Activated T-helper 1 cell treated with Interleukin-2 at 50 U/mL for 16 hours (primary cell): ENCODE measurements at regions not wholly inside any gene's neighbourhood (a gene's known extent, or its start where the extent isn't known, plus 50 kb on each side); places are given as distances from the start of the nearest gene placed in this dataset.

ENCODE experiments used
- DNase-seq: peaks from one replicate; pipeline ENCODE4 v3.0.0-alpha.2; 2020; ENCODE audit warnings: low read depth

DNA sequence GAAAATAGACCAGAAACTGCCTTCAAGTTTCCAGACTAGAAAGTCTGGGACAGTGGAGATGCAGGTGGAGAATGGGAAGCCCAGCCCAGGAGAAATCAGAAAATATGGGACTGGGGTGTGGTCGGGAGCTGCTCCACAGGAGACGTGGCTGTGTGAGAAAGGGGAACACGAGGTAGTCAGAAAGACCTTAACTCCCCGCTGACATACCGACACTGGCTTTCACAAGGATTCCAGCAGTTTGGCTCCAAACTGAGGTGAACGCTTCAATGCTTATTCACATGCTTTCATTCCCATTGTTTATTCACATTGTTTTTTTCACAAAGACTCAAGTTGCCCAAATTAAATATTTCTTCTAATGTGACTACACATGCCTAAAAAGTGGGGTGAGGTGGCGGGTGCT is 111.5 kb upstream of the SLCO3A1 start:
- DNase-seq, result no peak

- DNase-seq, result no peak
Observed at GRCh38 chr15:91751611-91752010, 101.9 kb upstream of the SLCO3A1 start.

- no peak for DNase-seq
Observed at GRCh38 chr15:91752081-91752785, 101.3 kb upstream of the SLCO3A1 start.

DNA sequence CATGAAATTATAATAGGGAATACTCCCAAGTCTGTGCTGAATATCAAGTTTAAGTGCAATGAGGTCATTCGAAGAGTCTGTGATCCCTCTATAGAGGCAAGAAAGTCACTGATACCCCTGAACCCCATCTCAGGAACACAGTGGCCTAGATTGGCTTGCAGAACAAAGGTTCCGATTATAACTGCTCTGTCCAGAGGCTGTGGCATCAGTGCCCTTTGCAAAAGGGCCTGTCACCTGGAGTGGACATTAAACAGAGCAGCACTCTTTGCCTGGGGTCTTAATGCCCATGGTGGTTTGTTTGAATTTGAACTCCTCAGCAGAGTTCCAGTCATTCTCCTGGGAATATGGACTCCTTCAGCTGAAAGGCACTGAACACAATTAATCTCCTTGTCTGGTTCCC is 93.9 kb upstream of the SLCO3A1 start:
- no peak for DNase-seq

- no peak for DNase-seq
Observed at GRCh38 chr15:91765660-91766059, 87.8 kb upstream of the SLCO3A1 start.

DNA sequence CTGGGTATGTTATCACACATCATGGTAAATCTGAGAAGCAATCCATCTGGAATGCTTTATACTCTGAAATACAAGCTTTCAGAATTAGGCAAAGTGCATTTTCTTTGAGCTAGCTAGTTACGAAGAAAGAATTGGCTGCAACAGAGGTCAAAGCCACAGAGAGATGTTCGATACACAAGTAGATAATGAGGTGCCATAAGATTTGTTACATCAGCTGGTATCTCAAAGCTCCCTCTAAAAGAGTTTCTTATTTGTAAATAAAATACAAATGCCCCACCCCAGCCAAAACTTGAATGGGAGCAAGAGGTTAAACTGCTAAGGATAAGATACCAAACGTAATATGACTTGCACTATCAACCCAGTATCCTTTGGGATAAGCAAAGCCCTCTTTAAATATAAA is 84.0 kb upstream of the SLCO3A1 start:
- no peak for DNase-seq

- DNase-seq, result no peak
Observed at GRCh38 chr15:91769894-91770293, 83.6 kb upstream of the SLCO3A1 start.

GRCh38 chr15:91776104-91776503 is 77.4 kb upstream of the SLCO3A1 start:
- DNase-seq, result no peak

GRCh38 chr15:91779960-91780359 is 73.5 kb upstream of the SLCO3A1 start:
- no peak for DNase-seq

GRCh38 chr15:91780387-91780786 is 73.1 kb upstream of the SLCO3A1 start:
- DNase-seq, result no peak

GRCh38 chr15:91782221-91782620 is 71.3 kb upstream of the SLCO3A1 start:
- DNase-seq, result no peak

- DNase-seq, result no peak
Observed at GRCh38 chr15:91783008-91783407, 70.5 kb upstream of the SLCO3A1 start.

DNA sequence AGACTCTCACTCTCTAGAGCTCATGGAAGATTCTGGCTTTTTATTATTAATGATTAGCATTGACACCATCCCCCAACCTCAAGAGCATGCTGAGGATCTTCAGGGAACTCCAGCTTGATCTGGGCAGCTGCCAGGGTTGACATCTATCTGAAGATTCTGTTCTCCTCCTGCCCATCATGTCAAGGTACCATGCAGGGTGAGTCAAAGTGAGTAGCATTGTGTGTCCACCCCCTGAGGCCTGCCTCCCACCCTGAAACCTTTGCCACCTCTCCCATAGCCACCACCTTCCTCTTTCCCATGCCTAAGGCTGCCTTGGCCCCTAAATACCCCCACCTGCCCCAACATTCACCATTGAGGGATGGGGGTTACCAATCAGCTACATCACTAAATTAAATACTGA is 70.1 kb upstream of the SLCO3A1 start:
- no peak for DNase-seq

DNA sequence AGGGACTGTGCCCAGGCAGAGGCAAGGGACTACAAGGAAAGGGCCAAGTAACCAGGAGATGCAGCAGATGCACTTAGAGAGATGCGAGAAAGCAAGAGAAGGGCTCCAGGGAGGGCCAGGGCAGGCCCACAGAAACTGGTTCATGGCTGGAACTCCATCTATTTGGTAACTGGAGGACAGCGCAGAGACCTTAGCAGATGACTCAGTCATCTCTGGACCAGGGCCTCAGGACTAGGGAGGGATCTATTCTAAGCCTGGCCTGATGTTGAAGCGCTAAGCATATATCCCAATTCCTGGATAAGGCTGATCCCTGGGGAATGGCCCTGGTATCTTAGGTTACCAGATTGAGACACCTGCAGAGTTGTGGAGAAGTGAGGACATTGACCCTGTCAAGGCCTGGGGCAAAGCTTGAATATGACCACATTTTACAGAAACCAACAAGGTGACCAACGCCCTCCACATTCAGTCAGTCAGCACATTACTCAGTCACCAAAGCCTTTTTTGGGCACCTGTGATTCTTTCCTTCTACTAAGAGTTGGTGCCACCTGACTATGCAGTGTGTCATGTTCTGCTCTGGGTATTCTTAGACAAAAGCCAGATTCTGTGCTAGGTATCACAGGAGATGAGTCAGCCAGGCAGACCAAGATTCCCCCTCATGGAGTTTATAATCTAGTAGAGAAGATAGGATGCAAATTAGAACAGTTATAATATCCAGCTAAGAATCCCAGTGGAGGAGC is 68.4 kb upstream of the SLCO3A1 start:
- no peak for DNase-seq

- no peak for DNase-seq
Observed at GRCh38 chr15:91787198-91787597, 66.3 kb upstream of the SLCO3A1 start.

DNA sequence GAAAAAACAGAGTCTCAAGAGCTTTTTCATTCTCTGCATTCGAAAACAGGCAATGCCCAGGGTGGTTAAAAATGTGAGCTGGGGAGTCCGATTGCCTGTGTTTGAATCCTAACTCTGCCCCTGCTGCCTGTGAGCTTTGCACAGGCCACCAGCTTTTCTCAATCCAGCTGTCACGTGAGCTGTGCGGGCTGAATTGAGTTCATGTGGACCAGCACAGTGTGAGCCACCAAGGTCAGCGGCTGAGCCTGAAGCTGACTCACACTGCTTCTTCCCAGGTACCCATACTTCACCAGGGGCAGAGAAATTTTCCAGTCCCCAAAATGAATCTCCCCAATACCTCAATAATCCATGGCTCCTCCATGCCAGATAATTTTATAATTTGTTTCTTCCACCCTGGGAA is 64.4 kb upstream of the SLCO3A1 start:
- no peak for DNase-seq

GRCh38 chr15:91790836-91791235 is 62.7 kb upstream of the SLCO3A1 start:
- DNase-seq, result no peak

DNA sequence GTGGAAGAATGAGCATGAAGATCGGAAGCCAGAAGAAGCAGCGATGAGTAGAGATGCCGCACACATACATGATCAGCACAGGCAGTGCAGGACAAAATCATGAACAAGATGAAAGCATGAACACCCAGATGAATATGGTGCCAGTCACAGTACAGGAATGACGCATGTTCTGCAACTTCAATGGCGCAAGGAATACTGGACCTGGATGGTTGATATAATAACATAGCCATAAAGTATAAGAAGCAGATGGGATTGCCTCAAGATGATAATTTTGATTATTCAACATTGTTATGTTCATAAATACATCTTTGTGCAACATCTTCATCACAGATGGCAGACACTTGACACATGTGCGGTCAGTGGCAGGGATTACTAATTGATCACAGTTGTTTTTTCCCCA is 59.7 kb upstream of the SLCO3A1 start:
- DNase-seq, result no peak

DNA sequence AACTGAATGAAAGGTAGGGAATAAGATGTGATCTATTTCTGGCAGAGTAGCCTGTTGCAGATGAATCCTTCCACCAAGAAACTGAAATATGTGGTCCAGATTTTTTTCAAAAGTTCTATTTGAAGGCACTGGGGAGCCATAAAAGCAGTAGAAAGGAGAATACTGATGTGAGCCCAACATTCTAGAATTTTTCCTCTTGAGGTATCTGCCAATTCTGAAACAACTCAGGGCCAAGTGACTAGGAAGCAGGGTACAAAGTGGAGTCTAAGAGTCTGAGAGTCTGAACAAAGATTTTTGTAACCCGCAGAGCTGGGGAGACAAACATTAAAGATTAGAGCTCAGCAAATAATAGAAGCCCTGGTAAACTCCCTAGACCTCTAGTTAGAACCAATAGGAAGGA is 58.3 kb upstream of the SLCO3A1 start:
- no peak for DNase-seq

- DNase-seq, result no peak
Observed at GRCh38 chr15:91801836-91802534, 51.5 kb upstream of the SLCO3A1 start.

DNA sequence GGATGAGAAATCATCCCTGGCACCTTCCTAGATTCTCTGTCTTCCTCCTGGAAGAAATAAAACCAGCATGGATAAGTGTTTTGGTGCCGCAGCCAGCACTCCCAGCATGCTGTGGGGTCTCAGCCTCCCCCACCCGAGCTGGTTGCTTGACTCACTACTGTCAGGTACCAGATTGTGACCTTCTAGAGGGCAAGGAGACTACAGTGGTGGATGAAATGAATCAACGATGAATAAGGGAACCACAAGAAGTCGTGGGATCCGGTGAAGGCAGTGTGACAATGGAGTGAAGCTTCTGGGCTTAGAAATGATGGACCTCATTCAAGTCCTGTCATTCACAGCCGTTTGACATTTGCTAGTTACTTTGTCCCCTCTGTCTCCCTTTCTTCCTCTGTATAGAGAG is 50.2 kb upstream of the SLCO3A1 start:
- DNase-seq, result no peak
